Left renal pelvis (tissue), 4 donors: ENCODE measurements at regions not wholly inside any gene's neighbourhood (a gene's known extent, or its start where the extent isn't known, plus 50 kb on each side); places are given as distances from the start of the nearest gene placed in this dataset.
A peak's percentile ranks its signal among the peaks of the same experiment; 100 is the strongest.

ENCODE experiments used
- DNase-seq, 4 donors: peaks; one replicate each; pipeline ENCODE4 v3.0.0-alpha.2; 2013; ENCODE audit warnings: low read depth in 4 of 4, low spot score in 3 of 4

- DNase-seq: no peak
These were observed 50.8 kb upstream of the SLC36A4 start for GRCh38 chr11:93248602-93249001.

GRCh38 chr11:93249459-93250220 is 51.8 kb upstream of the SLC36A4 start:
- DNase-seq: no peak

DNA sequence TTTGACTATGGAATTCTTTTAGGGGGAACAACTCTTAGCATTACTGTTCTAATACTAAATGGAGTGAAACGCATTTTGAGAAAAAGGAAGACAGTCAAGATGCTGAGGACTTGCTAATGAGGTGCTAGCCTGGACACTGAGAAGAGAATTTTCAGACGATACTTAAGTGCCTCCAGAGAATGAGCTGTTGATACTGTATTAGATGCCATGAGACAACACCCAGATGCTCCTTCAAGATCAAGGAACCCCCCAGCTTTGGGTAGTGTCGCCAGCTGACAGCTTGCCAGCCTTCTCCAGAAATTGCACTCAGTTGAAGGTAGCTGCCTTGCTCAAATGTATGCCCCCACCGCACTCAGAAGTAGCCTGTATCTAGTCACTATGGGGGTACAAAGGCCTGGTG is 52.5 kb upstream of the SLC36A4 start:
- no peak for DNase-seq

GRCh38 chr11:93251922-93252321 is 54.1 kb upstream of the SLC36A4 start:
- DNase-seq: no peak

DNA sequence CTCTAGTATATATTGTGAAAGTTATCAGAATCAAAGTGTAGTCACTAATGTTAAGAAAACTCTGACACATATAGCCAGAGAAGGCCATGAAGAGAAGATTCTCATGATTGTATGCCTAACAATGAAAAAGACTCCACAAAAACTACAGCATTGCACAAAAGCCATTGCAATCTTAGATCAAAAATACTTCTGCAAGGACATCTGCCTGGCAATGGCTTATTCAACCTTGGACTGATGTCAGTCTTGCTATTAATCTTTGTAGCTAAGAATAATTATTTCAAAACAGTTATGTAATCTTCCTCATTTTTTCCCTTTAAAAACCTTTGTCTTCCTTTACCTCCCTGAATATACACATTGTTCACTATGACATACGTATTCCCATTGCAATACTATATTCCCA is 55.3 kb upstream of the SLC36A4 start:
- no peak for DNase-seq

- no peak for DNase-seq
These were observed 58.8 kb upstream of the SLC36A4 start for GRCh38 chr11:93256623-93257022.

- DNase-seq: no peak
These were observed 63.2 kb upstream of the DEUP1 start for GRCh38 chr11:93267383-93267782.

DNA sequence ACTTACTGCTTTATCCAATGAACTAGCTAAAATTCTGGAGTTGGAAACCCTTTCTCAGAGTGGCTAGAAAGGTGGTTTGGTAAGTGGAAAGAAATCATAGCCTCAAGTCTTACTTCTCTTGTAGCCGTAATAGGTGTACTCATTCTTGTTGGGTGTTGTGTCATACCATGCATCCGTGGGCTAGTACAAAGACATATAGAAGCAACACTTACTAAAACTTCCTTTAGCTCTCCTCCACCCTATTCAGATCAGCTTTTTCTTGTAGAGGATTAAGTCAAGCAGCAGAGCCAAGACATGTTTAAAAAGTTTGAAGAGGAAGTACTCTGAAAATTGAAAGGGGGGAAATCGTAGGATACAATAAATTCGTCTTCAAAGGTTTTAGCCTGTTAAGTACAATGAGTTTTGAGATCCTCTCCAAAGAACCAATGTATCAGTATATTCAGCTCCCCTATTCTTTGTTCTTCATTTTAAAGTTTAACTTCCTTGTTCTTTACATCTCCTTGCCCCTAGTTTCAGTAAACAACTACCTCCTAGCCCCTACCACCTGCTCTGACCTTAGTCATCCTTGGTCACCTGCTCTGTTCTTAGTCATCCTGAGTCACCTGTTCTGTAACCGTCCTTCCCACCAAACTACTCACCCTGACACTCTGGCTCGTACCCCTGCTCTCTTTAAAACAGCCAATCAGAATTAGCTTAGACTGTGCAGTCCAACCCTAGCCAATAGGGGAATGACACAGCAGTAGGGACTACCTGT is 62.1 kb upstream of the DEUP1 start:
- no peak for DNase-seq

GRCh38 chr11:93271596-93271995 is 58.9 kb upstream of the DEUP1 start:
- DNase-seq: no peak

GRCh38 chr11:93274851-93275250 is 55.7 kb upstream of the DEUP1 start:
- no peak for DNase-seq

DNA sequence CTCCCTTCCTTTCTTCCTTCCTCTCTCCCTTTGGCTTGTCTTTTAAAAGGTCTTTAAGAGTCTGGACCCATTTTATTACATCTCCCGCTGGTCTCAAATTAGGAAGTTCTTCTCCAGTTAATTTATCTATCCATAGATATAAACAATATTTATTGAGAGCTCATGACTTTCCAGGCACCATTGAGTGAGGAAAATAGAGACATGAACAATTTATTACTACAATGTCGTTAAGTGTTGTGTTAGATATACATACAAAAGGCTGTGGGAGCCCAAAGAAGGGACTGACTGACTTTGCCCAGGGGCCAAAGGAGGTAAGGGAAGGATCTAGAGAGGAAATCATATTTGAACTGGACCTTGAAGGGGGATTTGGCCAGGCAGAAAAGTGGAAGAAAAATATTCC is 51.6 kb upstream of the DEUP1 start:
- no peak for DNase-seq

DNA sequence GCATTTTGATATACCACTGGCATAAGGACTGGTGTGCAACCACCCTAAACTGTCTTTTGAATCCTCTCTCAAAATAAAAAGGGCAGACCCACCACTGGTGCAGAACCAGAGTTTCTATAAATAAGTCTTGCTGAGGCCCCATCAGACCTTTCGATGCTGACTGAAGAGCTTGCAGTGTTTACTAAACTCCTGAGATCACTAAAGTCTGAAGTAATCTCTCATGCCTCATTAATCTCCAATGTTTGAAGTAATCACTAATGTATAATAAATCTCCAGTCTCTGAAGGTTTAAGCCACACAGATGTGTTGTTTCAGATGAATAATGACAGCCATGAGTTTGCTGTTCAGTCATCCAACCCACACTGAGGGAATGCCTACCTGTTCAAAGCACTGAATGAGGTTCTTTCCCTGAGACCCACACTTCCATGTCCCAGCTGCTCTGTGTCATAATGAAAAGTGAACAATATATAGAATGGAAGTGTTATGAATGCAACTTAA is 50.6 kb upstream of the DEUP1 start:
- peak; percentile 31 to 64 (median 52) for DNase-seq
